ENCODE measurements at regions not wholly inside any gene's neighbourhood (a gene's known extent, or its start where the extent isn't known, plus 50 kb on each side); places are given as distances from the start of the nearest gene placed in this dataset.

DNA sequence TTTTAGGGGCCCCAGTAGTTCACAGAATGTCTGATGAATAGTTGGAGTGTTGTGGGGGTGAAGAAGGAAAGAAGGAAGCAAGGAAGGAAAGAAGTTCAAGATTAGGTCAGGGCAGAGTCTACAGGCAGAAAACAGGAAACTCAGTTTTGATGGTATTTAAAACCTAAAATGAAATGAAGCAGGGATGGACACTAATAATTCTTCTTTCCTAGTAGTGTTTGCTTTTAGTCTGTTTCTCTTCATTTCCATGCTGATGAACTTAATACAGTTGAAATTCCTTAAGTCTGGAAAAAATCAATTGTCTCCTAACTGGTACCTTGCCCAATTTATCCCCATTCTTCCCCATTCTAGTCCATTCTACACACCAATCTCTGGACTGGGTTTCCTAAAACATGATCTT is 59.0 kb upstream of the GSAP start:
- Histone ChIP-seq H3K4me3 (no peak overlapping the region), H3K9me3 (no peaks in the 10 kb centered on the region)
- TF ChIP-seq EP300 (IDR thresholded peaks at IDR 0.05) (no peak), POLR2A (IDR thresholded peaks at IDR 0.05) (no peak), POLR2AphosphoS5 (IDR thresholded peaks at IDR 0.05) (no peak)
- TF ChIP-seq, protein P1, sequence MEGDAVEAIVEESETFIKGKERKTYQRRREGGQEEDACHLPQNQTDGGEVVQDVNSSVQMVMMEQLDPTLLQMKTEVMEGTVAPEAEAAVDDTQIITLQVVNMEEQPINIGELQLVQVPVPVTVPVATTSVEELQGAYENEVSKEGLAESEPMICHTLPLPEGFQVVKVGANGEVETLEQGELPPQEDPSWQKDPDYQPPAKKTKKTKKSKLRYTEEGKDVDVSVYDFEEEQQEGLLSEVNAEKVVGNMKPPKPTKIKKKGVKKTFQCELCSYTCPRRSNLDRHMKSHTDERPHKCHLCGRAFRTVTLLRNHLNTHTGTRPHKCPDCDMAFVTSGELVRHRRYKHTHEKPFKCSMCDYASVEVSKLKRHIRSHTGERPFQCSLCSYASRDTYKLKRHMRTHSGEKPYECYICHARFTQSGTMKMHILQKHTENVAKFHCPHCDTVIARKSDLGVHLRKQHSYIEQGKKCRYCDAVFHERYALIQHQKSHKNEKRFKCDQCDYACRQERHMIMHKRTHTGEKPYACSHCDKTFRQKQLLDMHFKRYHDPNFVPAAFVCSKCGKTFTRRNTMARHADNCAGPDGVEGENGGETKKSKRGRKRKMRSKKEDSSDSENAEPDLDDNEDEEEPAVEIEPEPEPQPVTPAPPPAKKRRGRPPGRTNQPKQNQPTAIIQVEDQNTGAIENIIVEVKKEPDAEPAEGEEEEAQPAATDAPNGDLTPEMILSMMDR (IDR thresholded peaks at IDR 0.05): no peak

DNA sequence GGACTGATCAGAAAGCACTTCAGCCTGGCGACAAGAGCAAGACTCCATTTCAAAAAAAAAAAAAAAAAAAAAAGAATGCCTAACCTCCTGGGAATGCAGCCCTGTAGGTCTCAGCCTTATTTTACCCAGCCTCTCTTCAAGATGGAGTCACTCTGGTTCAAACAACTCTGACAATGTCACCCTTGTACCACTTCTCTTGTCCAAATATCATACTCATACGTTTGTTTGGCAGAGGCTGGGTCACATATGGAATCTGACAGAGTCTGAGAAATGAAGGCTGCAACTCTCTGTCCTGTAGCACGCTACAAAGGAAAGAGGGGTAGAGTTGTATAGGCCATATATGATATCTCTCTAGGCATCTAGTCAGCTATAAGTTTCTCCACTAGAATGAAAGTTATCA is 58.6 kb upstream of the GSAP start:
- TF ChIP-seq POLR2AphosphoS5 (IDR thresholded peaks at IDR 0.05): no peak
- Histone ChIP-seq H3K36me3 (no peaks in the 10 kb centered on the region), H3K4me3 (no peak overlapping the region), H3K27me3 (no peaks in the 10 kb centered on the region), H3K27ac (no peak overlapping the region), H3K9me3 (no peaks in the 10 kb centered on the region), H3K4me1 (peaks cover under 1% of the 10 kb centered on the region)
- no peak for DNase-seq (ENCODE audit: low spot score in 2 of 2)
- WGBS: 78% methylated on average over 3 of the region's 3 CpGs

More for the DNA sequence above, 59.0 kb upstream of the GSAP start:
- Histone ChIP-seq H3K27me3 (no peaks in the 10 kb centered on the region), H3K36me3 (no peaks in the 10 kb centered on the region), H3K27ac (no peak overlapping the region), H3K4me1 (peaks cover 2% of the 10 kb centered on the region)
- no peak for DNase-seq (ENCODE audit: low spot score in 2 of 2)

DNA sequence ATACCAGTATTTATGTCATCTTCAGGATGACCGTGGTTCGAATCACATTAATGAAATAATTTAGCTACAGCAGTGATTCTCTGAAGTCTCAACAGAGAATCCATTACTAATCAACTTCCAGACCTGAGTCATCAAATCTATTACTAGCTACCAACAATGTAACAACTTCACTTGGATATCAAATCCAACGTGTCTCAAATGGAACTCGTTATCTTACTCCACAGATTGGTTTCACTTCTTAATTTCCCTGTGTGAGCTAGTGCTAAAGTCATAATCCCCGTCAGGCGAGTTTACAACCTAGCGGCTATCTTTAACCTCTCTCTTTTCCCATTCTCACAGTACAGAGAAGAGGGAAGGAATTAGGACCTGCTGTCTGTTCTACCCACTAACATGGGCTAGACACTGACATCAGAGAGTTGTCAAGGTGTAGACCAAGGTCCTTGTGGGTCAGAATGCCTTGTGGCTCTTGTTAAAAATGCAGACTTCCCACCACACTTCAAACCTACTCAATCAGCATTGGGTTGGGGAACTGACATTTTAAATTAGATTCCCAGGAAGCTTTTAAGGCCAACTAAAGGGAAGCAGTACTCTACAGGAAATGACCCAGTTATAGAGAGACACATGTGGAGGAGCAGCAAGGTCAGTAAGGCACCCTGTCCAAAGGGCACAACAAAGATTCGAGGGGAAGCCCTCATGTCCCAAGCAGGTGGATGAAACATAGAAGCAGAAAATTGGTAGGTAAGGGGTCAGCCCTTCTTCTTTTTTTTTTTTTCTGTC is 57.3 kb upstream of the GSAP start:
- H3K9me3 ChIP-seq: no peaks in the 10 kb centered on the region
- H3K27me3 ChIP-seq: no peaks in the 10 kb centered on the region
- H3K36me3 ChIP-seq: no peaks in the 10 kb centered on the region
- WGBS: 83% methylated on average over 8 of the region's 8 CpGs
- H3K4me3 ChIP-seq: no peak overlapping the region
- DNase-seq (ENCODE audit: low spot score in 2 of 2): no peak
- TF ChIP-seq EP300 (IDR thresholded peaks at IDR 0.05) (no peak), POLR2AphosphoS5 (IDR thresholded peaks at IDR 0.05) (no peak), POLR2A (IDR thresholded peaks at IDR 0.05) (no peak)
- TF ChIP-seq, protein P1 (IDR thresholded peaks at IDR 0.05): no peak
- no peak overlapping the region for H3K27ac ChIP-seq
- no peaks in the 10 kb centered on the region for H3K4me1 ChIP-seq

DNA sequence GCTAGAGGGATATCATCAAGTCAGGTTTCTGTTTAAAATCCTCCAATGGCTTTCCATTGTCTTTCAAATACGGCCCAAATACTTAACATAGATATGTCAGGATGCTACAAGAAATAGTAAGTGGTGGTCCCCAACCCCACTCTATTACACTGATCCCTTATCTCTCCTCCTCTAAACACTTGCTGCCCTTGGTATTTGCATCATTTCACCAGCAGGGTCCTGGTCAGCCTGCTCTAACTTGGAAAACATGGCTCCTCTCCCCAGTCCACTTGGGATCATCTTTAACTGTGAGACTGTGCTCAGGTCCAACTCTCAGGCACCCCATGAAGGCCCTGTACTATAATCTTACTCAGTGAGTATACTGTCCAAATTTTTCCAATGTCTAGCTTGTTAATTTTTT is 53.8 kb upstream of the GSAP start:
- Histone ChIP-seq H3K27ac (no peak overlapping the region), H3K4me3 (no peak overlapping the region), H3K4me1 (peaks cover 3% of the 10 kb centered on the region), H3K27me3 (no peaks in the 10 kb centered on the region), H3K9me3 (no peaks in the 10 kb centered on the region), H3K36me3 (no peaks in the 10 kb centered on the region)
- 83% methylated on average over 1 of the region's 1 CpG for WGBS
- DNase-seq (ENCODE audit: low spot score in 2 of 2): no peak
- TF ChIP-seq POLR2A (IDR thresholded peaks at IDR 0.05): no peak

DNA sequence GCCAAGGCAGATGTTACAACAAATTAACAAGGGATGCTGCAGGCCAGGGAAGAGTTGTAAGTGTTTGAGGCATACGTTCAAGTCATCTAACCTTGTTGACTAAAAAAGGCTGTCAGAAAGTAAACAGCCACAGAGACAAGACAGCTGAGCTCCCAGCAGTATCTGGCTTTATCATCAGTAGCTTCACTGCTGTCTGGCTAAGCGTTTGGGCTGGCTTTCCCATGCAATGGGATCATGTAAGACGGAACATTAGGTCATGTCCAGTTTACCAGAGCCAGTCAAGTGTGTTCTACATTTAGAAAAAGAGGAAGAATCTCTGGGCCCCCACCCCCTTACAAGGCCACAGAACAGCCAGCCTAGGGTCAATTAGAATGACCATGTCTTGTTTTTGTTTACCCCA is 51.3 kb upstream of the GSAP start:
- Histone ChIP-seq H3K27me3 (no peaks in the 10 kb centered on the region), H3K4me3 (no peak overlapping the region), H3K27ac (no peak overlapping the region), H3K9me3 (no peaks in the 10 kb centered on the region), H3K4me1 (peaks cover 3% of the 10 kb centered on the region), H3K36me3 (no peaks in the 10 kb centered on the region)
- 62% methylated on average over 3 of the region's 3 CpGs for WGBS
- TF ChIP-seq POLR2A (IDR thresholded peaks at IDR 0.05): no peak
- TF ChIP-seq, protein P1 (IDR thresholded peaks at IDR 0.05): no peak
- TF ChIP-seq EP300 (IDR thresholded peaks at IDR 0.05): no peak
- TF ChIP-seq POLR2AphosphoS5 (IDR thresholded peaks at IDR 0.05): no peak
- no peak for DNase-seq (ENCODE audit: low spot score in 2 of 2)

DNA sequence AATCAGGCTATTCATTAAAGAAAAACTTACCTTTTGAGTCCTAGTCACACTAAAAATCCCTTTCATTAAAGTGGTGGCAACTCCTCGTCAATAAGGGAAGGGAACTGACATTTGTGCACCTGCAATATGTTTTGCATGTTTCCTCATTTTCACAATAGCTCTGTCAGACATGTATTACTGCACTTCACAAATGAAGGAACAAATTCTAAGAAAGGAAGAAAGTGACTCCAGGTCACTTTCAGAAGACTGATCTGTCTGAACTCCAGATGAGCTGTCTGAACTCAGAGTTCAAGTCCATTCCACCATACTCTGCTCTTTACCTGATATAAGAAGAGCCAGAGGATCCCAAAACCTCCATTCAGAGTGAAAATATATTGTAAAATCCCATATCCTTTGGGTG is 50.3 kb upstream of the GSAP start:
- H3K4me1 ChIP-seq: peaks cover 3% of the 10 kb centered on the region
- no peak overlapping the region for H3K27ac ChIP-seq
- no peak overlapping the region for H3K4me3 ChIP-seq
- 71% methylated on average over 1 of the region's 1 CpG for WGBS
- H3K9me3 ChIP-seq: no peaks in the 10 kb centered on the region
- H3K27me3 ChIP-seq: no peaks in the 10 kb centered on the region
- TF ChIP-seq POLR2A (IDR thresholded peaks at IDR 0.05) (no peak), POLR2AphosphoS5 (IDR thresholded peaks at IDR 0.05) (no peak), EP300 (IDR thresholded peaks at IDR 0.05) (no peak)
- TF ChIP-seq, protein P1 (IDR thresholded peaks at IDR 0.05): no peak
- no peak for DNase-seq (ENCODE audit: low spot score in 2 of 2)
- H3K36me3 ChIP-seq: no peaks in the 10 kb centered on the region

Measured in suprapubic skin (tissue), 4 donors.